GM23338 (cell line): ENCODE measurements at regions not wholly inside any gene's neighbourhood (a gene's known extent, or its start where the extent isn't known, plus 50 kb on each side); places are given as distances from the start of the nearest gene placed in this dataset.

Source experiments
- CREB1 ChIP-seq: fragments of 250-450 bp; sonication (Bioruptor Pico); IDR thresholded peaks from 2 replicates; pipeline ENCODE4 v1.5.0; 2020; ENCODE audit warnings: low read depth, mild to moderate bottlenecking, moderate library complexity
- ETS1 ChIP-seq: IDR thresholded peaks from 2 replicates; pipeline ENCODE4 v1.6.1; 2016; ENCODE audit warnings: antibody characterized with exemption
- EZH2 ChIP-seq: fragments of 200-600 bp; sonication (generic); IDR thresholded peaks from one replicate; pipeline ENCODE4 v1.8.0; 2017; ENCODE audit warnings: antibody characterized with exemption, mild to moderate bottlenecking, low read depth; ENCODE audit not compliant: unreplicated experiment
- EZH2phosphoT487 ChIP-seq: fragments of 200-600 bp; sonication (generic); IDR thresholded peaks from one replicate; pipeline ENCODE4 v1.8.1; 2018; ENCODE audit warnings: antibody characterized with exemption; ENCODE audit not compliant: unreplicated experiment
- POLR2AphosphoS5 ChIP-seq: IDR thresholded peaks from 2 replicates; pipeline ENCODE4 v1.6.1; 2016; ENCODE audit warnings: antibody characterized with exemption, low read depth
- STAT1 ChIP-seq: IDR thresholded peaks from one replicate; pipeline ENCODE4 v1.6.1; 2016; ENCODE audit warnings: antibody characterized with exemption; ENCODE audit not compliant: unreplicated experiment
- ZNF462 ChIP-seq: fragments of 250-450 bp; sonication (Bioruptor Pico); IDR thresholded peaks from 2 replicates; pipeline ENCODE4 v1.5.0; 2020; ENCODE audit warnings: mild to moderate bottlenecking, moderate library complexity
- TF ChIP-seq, protein P1 (sequence below), 2 experiments: fragments of 200-600 bp in 1 of 2; sonication (generic) in 1 of 2; conservative IDR thresholded peaks; 2 replicates each; pipeline versions ENCODE4 v1.5.1 to v1.6.1; 2016 to 2017; ENCODE audit warnings: antibody characterized with exemption in 2 of 2, low read depth in 2 of 2, mild to moderate bottlenecking in 2 of 2, moderate library complexity in 1 of 2

DNA sequence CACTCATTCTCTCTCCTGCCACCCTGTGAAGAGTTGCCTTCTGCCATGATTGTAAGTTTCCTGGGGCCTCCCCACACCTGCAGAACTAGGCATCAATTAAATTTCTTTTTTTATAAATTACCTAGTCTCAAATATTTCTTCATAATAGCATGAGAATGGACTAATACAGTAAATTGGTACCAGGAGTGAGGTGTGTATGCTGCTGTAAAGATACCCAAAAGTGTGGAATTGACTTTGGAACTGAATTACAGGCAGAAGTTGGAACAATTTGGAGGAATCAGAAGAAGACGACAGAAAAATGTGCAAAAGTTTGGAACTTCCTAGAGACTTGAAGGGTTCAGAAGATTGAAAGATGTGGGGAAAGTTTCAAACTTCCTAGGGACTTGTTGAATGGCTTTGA, 308.1 kb upstream of the TMPRSS15 start:
- no peak for TF ChIP-seq EZH2
- TF ChIP-seq, protein P1, sequence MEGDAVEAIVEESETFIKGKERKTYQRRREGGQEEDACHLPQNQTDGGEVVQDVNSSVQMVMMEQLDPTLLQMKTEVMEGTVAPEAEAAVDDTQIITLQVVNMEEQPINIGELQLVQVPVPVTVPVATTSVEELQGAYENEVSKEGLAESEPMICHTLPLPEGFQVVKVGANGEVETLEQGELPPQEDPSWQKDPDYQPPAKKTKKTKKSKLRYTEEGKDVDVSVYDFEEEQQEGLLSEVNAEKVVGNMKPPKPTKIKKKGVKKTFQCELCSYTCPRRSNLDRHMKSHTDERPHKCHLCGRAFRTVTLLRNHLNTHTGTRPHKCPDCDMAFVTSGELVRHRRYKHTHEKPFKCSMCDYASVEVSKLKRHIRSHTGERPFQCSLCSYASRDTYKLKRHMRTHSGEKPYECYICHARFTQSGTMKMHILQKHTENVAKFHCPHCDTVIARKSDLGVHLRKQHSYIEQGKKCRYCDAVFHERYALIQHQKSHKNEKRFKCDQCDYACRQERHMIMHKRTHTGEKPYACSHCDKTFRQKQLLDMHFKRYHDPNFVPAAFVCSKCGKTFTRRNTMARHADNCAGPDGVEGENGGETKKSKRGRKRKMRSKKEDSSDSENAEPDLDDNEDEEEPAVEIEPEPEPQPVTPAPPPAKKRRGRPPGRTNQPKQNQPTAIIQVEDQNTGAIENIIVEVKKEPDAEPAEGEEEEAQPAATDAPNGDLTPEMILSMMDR (conservative IDR thresholded peaks at IDR 0.05; ENCODE audit: low read depth in 2 of 2): no peak
- no peak for TF ChIP-seq POLR2AphosphoS5
- no peak for TF ChIP-seq EZH2phosphoT487
- TF ChIP-seq ETS1: no peak
- TF ChIP-seq ZNF462 (CRISPR knock-in tag): no peak
- TF ChIP-seq STAT1: no peak
- TF ChIP-seq CREB1 (CRISPR knock-in tag): no peak
